ENCODE measurements at regions not wholly inside any gene's neighbourhood (a gene's known extent, or its start where the extent isn't known, plus 50 kb on each side); places are given as distances from the start of the nearest gene placed in this dataset.
A peak's percentile ranks its signal among the peaks of the same experiment; 100 is the strongest.

DNA sequence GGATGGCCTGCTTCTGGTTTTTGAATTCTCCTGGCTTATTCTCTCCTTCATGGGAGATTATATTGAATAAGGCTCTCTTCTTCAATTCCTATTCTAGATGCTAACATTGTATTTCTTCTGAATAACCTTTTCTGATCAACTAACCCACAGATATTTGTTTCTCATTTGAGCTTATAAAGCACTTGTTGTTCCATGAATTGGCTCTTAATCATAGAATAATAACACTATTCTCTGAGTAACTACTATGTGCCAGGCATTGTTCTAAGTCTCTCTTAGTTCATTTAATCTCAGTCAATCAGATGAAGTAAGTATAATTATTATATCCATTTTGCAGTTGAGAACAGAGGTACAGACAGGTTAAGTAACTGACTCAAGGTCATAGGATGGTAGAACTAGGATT lies 136.3 kb upstream of the MLIP start:
- ChIA-PET POLR2A (no interaction called here), CTCF (no interaction called here)
- Histone ChIP-seq H3K27ac (no peak overlapping the region), H3K9me3 (no peaks in the 10 kb centered on the region), H3K4me2 (no peak overlapping the region), H3K4me1 (no peaks in the 10 kb centered on the region), H3K4me3 (no peak overlapping the region)
- no peak for ATAC-seq
- DNase-seq (ENCODE audit: low read depth in 1 of 2, low spot score in 1 of 2): no peak
- FAIRE-seq: no peak
- TF ChIP-seq ZFP36 (IDR thresholded peaks at IDR 0.05; ENCODE audit: borderline replicate concordance, partially characterized antibody) (no peak), SREBF2 (IDR thresholded peaks at IDR 0.05) (no peak), ESRRA (IDR thresholded peaks at IDR 0.05; ENCODE audit: borderline replicate concordance, low read length) (no peak)

DNA sequence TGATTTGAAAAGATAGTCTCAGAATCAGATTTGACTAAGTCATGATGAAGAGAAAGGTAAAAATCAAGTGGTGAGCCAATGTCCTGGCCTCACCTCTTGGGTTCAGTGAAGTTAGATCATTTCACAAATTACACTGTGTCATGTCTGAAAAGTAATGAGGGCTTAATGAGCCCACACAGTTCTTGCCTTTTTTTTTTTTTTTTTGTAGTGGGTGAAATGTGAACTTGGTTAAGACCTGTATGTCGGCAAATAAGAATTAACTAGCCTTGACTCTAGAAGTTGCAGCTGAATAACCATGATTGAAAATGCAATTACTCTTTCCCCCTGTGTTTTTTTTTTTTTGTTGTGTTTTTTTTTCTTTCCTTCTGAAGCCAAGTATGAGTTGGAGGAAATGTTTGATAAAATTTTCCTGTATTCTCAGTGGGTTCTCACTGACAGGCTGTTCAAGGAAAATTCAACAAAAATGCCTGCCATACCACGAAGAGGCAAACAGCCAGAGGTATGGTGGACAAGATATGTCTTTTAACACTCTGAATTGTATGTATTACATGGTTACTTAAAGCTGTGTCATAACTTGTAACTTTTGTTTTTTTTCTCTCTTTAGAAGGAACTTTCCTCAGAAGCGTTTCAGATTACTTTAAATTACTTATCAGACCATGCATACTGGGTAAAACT lies 135.2 kb upstream of the MLIP start:
- ChIA-PET CTCF (interaction anchor here (2.4 kb wide), 1 partner anchor 10 kb away, joined by 9 read pairs; no protein-coding TSS in a partner anchor), POLR2A (no interaction called here)
- 58% methylated on average over 3 of the region's 3 CpGs for WGBS (ENCODE audit: missing lambda C conversion rate)
- no peak overlapping the region for H3K4me2 ChIP-seq
- FAIRE-seq: no peak
- H3K9me3 ChIP-seq: no peaks in the 10 kb centered on the region
- no peak for TF ChIP-seq HOXB5 (CRISPR knock-in tag; IDR thresholded peaks at IDR 0.05)
- no peak overlapping the region for H3K27ac ChIP-seq
- no peaks in the 10 kb centered on the region for H3K4me1 ChIP-seq
- ATAC-seq: no peak
- H3K4me3 ChIP-seq: no peak overlapping the region
- DNase-seq (ENCODE audit: low read depth in 1 of 2, low spot score in 1 of 2): no peak

DNA sequence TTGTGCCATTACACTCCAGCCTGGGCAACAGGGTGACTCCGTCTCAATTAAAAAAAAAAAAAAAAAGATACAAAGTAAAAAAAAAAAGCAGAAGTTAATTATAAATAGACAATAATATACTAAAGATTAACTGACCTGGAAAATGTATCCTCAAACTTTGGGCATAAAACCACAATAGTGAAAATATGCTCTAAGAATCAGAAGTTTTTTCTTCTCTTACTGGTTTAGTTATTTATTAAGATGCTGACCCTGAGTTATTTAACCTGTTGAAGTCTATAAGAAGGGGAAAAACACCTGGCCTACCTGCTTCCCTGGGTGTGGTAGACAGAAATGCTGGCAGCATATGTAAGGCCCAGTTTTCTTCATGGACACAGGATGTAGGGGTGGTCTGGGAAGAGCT lies 133.7 kb upstream of the MLIP start:
- CTCF ChIA-PET: interaction anchor here (1.0 to 2.4 kb wide), 2 partner anchors 9 to 21 kb away, joined by 4 to 9 read pairs; no protein-coding TSS in a partner anchor
- no peak overlapping the region for H3K4me3 ChIP-seq

GRCh38 chr6:53979468-53980067 lies 131.7 kb upstream of the MLIP start:
- FAIRE-seq (no peak), DNase-seq (ENCODE audit: low read depth in 1 of 2, low spot score in 1 of 2) (peak; percentile 11 to 44), ATAC-seq (no peak)
- Histone ChIP-seq H3K9me3 (no peaks in the 10 kb centered on the region), H3K4me1 (peaks cover 16% of the 10 kb centered on the region), H3K4me3 (no peak overlapping the region), H3K4me2 (no peak overlapping the region), H3K27ac (no peak overlapping the region)
- CTCF ChIA-PET: interaction anchor here (1.0 kb wide), 1 partner anchor 285 kb away, joined by 3 read pairs; no protein-coding TSS in a partner anchor
- POLR2A ChIA-PET: no interaction called here
- TF ChIP-seq KDM1A (IDR thresholded peaks at IDR 0.05; ENCODE audit: low read depth): no peak
- TF ChIP-seq, protein P1, sequence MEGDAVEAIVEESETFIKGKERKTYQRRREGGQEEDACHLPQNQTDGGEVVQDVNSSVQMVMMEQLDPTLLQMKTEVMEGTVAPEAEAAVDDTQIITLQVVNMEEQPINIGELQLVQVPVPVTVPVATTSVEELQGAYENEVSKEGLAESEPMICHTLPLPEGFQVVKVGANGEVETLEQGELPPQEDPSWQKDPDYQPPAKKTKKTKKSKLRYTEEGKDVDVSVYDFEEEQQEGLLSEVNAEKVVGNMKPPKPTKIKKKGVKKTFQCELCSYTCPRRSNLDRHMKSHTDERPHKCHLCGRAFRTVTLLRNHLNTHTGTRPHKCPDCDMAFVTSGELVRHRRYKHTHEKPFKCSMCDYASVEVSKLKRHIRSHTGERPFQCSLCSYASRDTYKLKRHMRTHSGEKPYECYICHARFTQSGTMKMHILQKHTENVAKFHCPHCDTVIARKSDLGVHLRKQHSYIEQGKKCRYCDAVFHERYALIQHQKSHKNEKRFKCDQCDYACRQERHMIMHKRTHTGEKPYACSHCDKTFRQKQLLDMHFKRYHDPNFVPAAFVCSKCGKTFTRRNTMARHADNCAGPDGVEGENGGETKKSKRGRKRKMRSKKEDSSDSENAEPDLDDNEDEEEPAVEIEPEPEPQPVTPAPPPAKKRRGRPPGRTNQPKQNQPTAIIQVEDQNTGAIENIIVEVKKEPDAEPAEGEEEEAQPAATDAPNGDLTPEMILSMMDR (IDR thresholded peaks at IDR 0.05): peak; percentile 79
- TF ChIP-seq RCOR1 (IDR thresholded peaks at IDR 0.05; ENCODE audit: low read depth, low read length): no peak
- TF ChIP-seq RNF2 (IDR thresholded peaks at IDR 0.05; ENCODE audit: borderline replicate concordance, low read depth): no peak
- no peak for TF ChIP-seq EHMT2 (IDR thresholded peaks at IDR 0.05; ENCODE audit: low read depth)
- TF ChIP-seq BCL3 (IDR thresholded peaks at IDR 0.05): no peak
- TF ChIP-seq FOSL2 (IDR thresholded peaks at IDR 0.05): no peak
- TF ChIP-seq FOSL2 (CRISPR knock-in tag; IDR thresholded peaks at IDR 0.05): no peak
- peak; percentile 67 to 76 for TF ChIP-seq RAD21 (conservative IDR thresholded peaks at IDR 0.05 in 1 of 2, IDR thresholded peaks at IDR 0.05 in 1 of 2)
- TF ChIP-seq SMC3 (IDR thresholded peaks at IDR 0.05): peak; percentile 55; the same call in 2 of the 3 replicates
- TF ChIP-seq KDM5A (IDR thresholded peaks at IDR 0.05): no peak

More for the DNA sequence above, 133.7 kb upstream of the MLIP start:
- no peaks in the 10 kb centered on the region for H3K9me3 ChIP-seq
- 67% methylated on average over 1 of the region's 1 CpG for WGBS (ENCODE audit: missing lambda C conversion rate)
- no peak overlapping the region for H3K27ac ChIP-seq
- no peak for DNase-seq (ENCODE audit: low read depth in 1 of 2, low spot score in 1 of 2)
- no peaks in the 10 kb centered on the region; the same call in 2 of the 3 replicates for H3K4me1 ChIP-seq
- TF ChIP-seq, protein P2, sequence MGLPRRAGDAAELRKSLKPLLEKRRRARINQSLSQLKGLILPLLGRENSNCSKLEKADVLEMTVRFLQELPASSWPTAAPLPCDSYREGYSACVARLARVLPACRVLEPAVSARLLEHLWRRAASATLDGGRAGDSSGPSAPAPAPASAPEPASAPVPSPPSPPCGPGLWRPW (IDR thresholded peaks at IDR 0.05): no peak
- TF ChIP-seq BCL3 (IDR thresholded peaks at IDR 0.05): no peak
- TF ChIP-seq MAZ (IDR thresholded peaks at IDR 0.05; ENCODE audit: borderline replicate concordance, low read depth, low read length): no peak
- TF ChIP-seq SMC3 (IDR thresholded peaks at IDR 0.05): no peak
- no peak for TF ChIP-seq JUNB (IDR thresholded peaks at IDR 0.05)
- TF ChIP-seq BHLHE40 (IDR thresholded peaks at IDR 0.05; ENCODE audit: low read depth, low read length): no peak
- TF ChIP-seq KDM5A (IDR thresholded peaks at IDR 0.05): no peak
- no peak for TF ChIP-seq NR3C1 (IDR thresholded peaks at IDR 0.05)
- TF ChIP-seq CHD4 (IDR thresholded peaks at IDR 0.05; ENCODE audit: borderline replicate concordance): no peak
- TF ChIP-seq, protein P3, sequence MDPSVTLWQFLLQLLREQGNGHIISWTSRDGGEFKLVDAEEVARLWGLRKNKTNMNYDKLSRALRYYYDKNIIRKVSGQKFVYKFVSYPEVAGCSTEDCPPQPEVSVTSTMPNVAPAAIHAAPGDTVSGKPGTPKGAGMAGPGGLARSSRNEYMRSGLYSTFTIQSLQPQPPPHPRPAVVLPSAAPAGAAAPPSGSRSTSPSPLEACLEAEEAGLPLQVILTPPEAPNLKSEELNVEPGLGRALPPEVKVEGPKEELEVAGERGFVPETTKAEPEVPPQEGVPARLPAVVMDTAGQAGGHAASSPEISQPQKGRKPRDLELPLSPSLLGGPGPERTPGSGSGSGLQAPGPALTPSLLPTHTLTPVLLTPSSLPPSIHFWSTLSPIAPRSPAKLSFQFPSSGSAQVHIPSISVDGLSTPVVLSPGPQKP (IDR thresholded peaks at IDR 0.05; ENCODE audit: low read depth, low read length): no peak
- TF ChIP-seq POLR2A (IDR thresholded peaks at IDR 0.05; ENCODE audit: low read length): no peak
- TF ChIP-seq CEBPB (IDR thresholded peaks at IDR 0.05): no peak
- ATAC-seq: no peak
- H3K4me2 ChIP-seq: no peak overlapping the region
- POLR2A ChIA-PET: no interaction called here
- FAIRE-seq: no peak
